Epithelial cell of prostate (primary cell): ENCODE measurements at regions not wholly inside any gene's neighbourhood (a gene's known extent, or its start where the extent isn't known, plus 50 kb on each side); places are given as distances from the start of the nearest gene placed in this dataset.

Experiments
- DNase-seq: peaks from one replicate; pipeline ENCODE4 v3.0.0-alpha.2; 2011; ENCODE audit warnings: low read depth, low spot score
- H3K27ac ChIP-seq: fragments of 450-650 bp; 2 replicates; pipeline ENCODE4 v1.5.1; 2017; ENCODE audit warnings: mild to moderate bottlenecking

GRCh38 chr2:34126279-34126678 is 527.2 kb upstream of the FAM98A start:
- no peak for DNase-seq
- H3K27ac ChIP-seq = no peak overlapping the region

GRCh38 chr2:34123996-34124785 is 525.1 kb upstream of the FAM98A start:
- no peak overlapping the region for H3K27ac ChIP-seq
- DNase-seq = no peak

- DNase-seq = no peak
- H3K27ac ChIP-seq = no peak overlapping the region
Observed at GRCh38 chr2:34121076-34121475, 522.0 kb upstream of the FAM98A start.

- DNase-seq = no peak
- no peak overlapping the region for H3K27ac ChIP-seq
Observed at GRCh38 chr2:34115076-34115475, 516.0 kb upstream of the FAM98A start.

GRCh38 chr2:34112161-34112560 is 513.1 kb upstream of the FAM98A start:
- no peak for DNase-seq
- no peak overlapping the region for H3K27ac ChIP-seq

- no peak overlapping the region for H3K27ac ChIP-seq
- DNase-seq = no peak
Observed at GRCh38 chr2:34110392-34110791, 511.3 kb upstream of the FAM98A start.

GRCh38 chr2:34107811-34108210 is 508.7 kb upstream of the FAM98A start:
- no peak for DNase-seq

GRCh38 chr2:34105006-34105767 is 506.1 kb upstream of the FAM98A start:
- peak; percentile 70 for DNase-seq
- H3K27ac ChIP-seq = peak overlapping the region; percentile 77

More at GRCh38 chr2:34107811-34108210, 508.7 kb upstream of the FAM98A start:
- no peak overlapping the region for H3K27ac ChIP-seq

GRCh38 chr2:34104601-34105000 is 505.5 kb upstream of the FAM98A start:
- H3K27ac ChIP-seq = peak overlapping the region; percentile 77
- peak; percentile 37 for DNase-seq

- H3K27ac ChIP-seq = no peak overlapping the region
- no peak for DNase-seq
Observed at GRCh38 chr2:34103437-34103836, 504.3 kb upstream of the FAM98A start.

- H3K27ac ChIP-seq = peak overlapping the region; percentile 41
- peak; percentile 61 for DNase-seq
Observed at GRCh38 chr2:34102339-34102738, 503.2 kb upstream of the FAM98A start.

GRCh38 chr2:34099377-34099776 is 500.3 kb upstream of the FAM98A start:
- no peak overlapping the region for H3K27ac ChIP-seq
- no peak for DNase-seq

- DNase-seq = no peak
Observed at GRCh38 chr2:34098256-34098655, 499.2 kb upstream of the FAM98A start.

GRCh38 chr2:34096562-34097171 is 497.6 kb upstream of the FAM98A start:
- DNase-seq = no peak

More at GRCh38 chr2:34098256-34098655, 499.2 kb upstream of the FAM98A start:
- H3K27ac ChIP-seq = no peak overlapping the region

GRCh38 chr2:34093790-34094189 is 494.7 kb upstream of the FAM98A start:
- no peak overlapping the region for H3K27ac ChIP-seq
- no peak for DNase-seq

More at GRCh38 chr2:34096562-34097171, 497.6 kb upstream of the FAM98A start:
- no peak overlapping the region for H3K27ac ChIP-seq

GRCh38 chr2:34070196-34070595 is 471.1 kb upstream of the FAM98A start:
- DNase-seq = no peak
- H3K27ac ChIP-seq = no peak overlapping the region

GRCh38 chr2:34069604-34070003 is 470.5 kb upstream of the FAM98A start:
- DNase-seq = no peak
- no peak overlapping the region for H3K27ac ChIP-seq

GRCh38 chr2:34050413-34050812 is 451.3 kb upstream of the FAM98A start:
- no peak overlapping the region for H3K27ac ChIP-seq
- DNase-seq = no peak

GRCh38 chr2:34045101-34045655 is 446.1 kb upstream of the FAM98A start:
- H3K27ac ChIP-seq = no peak overlapping the region
- DNase-seq = no peak

- no peak for DNase-seq
- H3K27ac ChIP-seq = no peak overlapping the region
Observed at GRCh38 chr2:34037886-34038285, 438.8 kb upstream of the FAM98A start.

GRCh38 chr2:34037157-34037556 is 438.1 kb upstream of the FAM98A start:
- no peak overlapping the region for H3K27ac ChIP-seq
- no peak for DNase-seq
